A549 (cell line): ENCODE measurements at regions not wholly inside any gene's neighbourhood (a gene's known extent, or its start where the extent isn't known, plus 50 kb on each side); places are given as distances from the start of the nearest gene placed in this dataset.

Experiments used
- ATAC-seq, 2 experiments: fragments of 200-7000 bp in 1 of 2; fragments of >200 bp in 1 of 2; cut with Nextera tagmentation in 1 of 2; cut with Tn5 transposase in 1 of 2; 3 replicates each; pipeline versions ENCODE4 v1.8.0 to v1.9.1; 2018 to 2020; ENCODE audit warnings: mild to moderate bottlenecking in 1 of 2, moderate library complexity in 1 of 2
- CTCF ChIA-PET: fragments of 300-600 bp; sonication (Branson Sonifier 250); formaldehyde crosslinking; extraction: SDS; loops from one replicate; lab custom pipeline; 2021; ENCODE audit warnings: antibody characterized with exemption, inconsistent platforms; lab: Yijun Ruan, JAX
- POLR2A ChIA-PET: fragments of 350-600 bp; formaldehyde crosslinking; extraction: SDS; loops from one replicate; lab custom pipeline; 2021; ENCODE audit warnings: antibody characterized with exemption, inconsistent platforms; lab: Yijun Ruan, JAX
- DNase-seq, 2 experiments: peaks; one replicate each; pipeline versions ENCODE4 v3.0.0 to v3.0.0-alpha.2; 2011 to 2016; ENCODE audit warnings: low read depth in 1 of 2, low spot score in 1 of 2
- FAIRE-seq: peaks from 2 replicates; lab custom pipeline; 2011; peaks lifted over from hg19 to GRCh38; lab: Jason Lieb, UNC
- H3K27ac ChIP-seq, 2 experiments: fragments of >200 bp; sonication (Bioruptor Twin); formaldehyde crosslinking; 3 replicates each; pipeline ENCODE4 v1.5.1; 2016 to 2017
- H3K4me1 ChIP-seq: fragments of >200 bp; sonication (Bioruptor Twin); formaldehyde crosslinking; 3 replicates; pipeline ENCODE4 v1.6.1; 2016
- H3K4me2 ChIP-seq: fragments of >200 bp; sonication (Bioruptor Twin); formaldehyde crosslinking; 3 replicates; pipeline ENCODE4 v1.6.1; 2016
- H3K4me3 ChIP-seq: fragments of >200 bp; sonication (Bioruptor Twin); formaldehyde crosslinking; 3 replicates; pipeline ENCODE4 v1.5.1; 2016
- H3K9me3 ChIP-seq: fragments of >200 bp; sonication (Bioruptor Twin); formaldehyde crosslinking; 3 replicates; pipeline ENCODE4 v1.6.1; 2016
- CBX8 ChIP-seq: fragments of 200-600 bp; sonication (generic); IDR thresholded peaks from 2 replicates; pipeline ENCODE4 v1.6.1; 2016
- EP300 ChIP-seq, 2 experiments: fragments of >200 bp; sonication (Bioruptor Twin); formaldehyde crosslinking; IDR thresholded peaks; 2 replicates in 1 of 2; 3 replicates in 1 of 2; pipeline ENCODE4 v1.6.1; 2016 to 2017
- FOXS1 ChIP-seq: fragments of 250-450 bp; sonication (Bioruptor Pico); IDR thresholded peaks from 2 replicates; pipeline ENCODE4 v1.5.0; 2020; ENCODE audit warnings: mild to moderate bottlenecking, moderate library complexity
- GATA3 ChIP-seq: IDR thresholded peaks from 2 replicates; pipeline ENCODE4 v1.6.1; 2012; ENCODE audit warnings: borderline replicate concordance
- HEYL ChIP-seq: fragments of 250-450 bp; sonication (Bioruptor Pico); IDR thresholded peaks from 2 replicates; pipeline ENCODE4 v1.8.0; 2021; ENCODE audit warnings: mild to moderate bottlenecking, moderate library complexity
- JUN ChIP-seq, 2 experiments: fragments of >200 bp; sonication (Bioruptor Twin); formaldehyde crosslinking; IDR thresholded peaks; 2 replicates in 1 of 2; 3 replicates in 1 of 2; pipeline ENCODE4 v1.6.1; 2016 to 2017
- MAFK ChIP-seq: fragments of 450-650 bp; IDR thresholded peaks from 2 replicates; pipeline ENCODE4 v1.6.1; 2014; ENCODE audit not compliant: partially characterized antibody
- NPAS2 ChIP-seq: fragments of 250-450 bp; sonication (Bioruptor Pico); IDR thresholded peaks from 2 replicates; pipeline ENCODE4 v1.8.0; 2022; ENCODE audit warnings: mild to moderate bottlenecking, moderate library complexity, borderline replicate concordance
- NR3C1 ChIP-seq: fragments of >200 bp; sonication (Bioruptor Twin); formaldehyde crosslinking; IDR thresholded peaks from 3 replicates; pipeline ENCODE4 v1.6.1; 2017
- PHF8 ChIP-seq: fragments of 200-600 bp; sonication (generic); IDR thresholded peaks from 2 replicates; pipeline ENCODE4 v1.6.1; 2016; ENCODE audit warnings: low read depth, mild to moderate bottlenecking, antibody characterized with exemption, moderate library complexity, borderline replicate concordance
- POLR2AphosphoS2 ChIP-seq: conservative IDR thresholded peaks from 2 replicates; pipeline ENCODE4 v1.6.1; 2012; ENCODE audit warnings: low read length, improper control_type of control experiment, inconsistent platforms
- SMC3 ChIP-seq: fragments of >200 bp; sonication (Bioruptor Twin); formaldehyde crosslinking; IDR thresholded peaks from 3 replicates; pipeline ENCODE4 v1.6.1; 2018; ENCODE audit warnings: inconsistent platforms
- ZC3H11A ChIP-seq: fragments of 450-650 bp; IDR thresholded peaks from 2 replicates; pipeline ENCODE4 v1.6.1; 2014; ENCODE audit warnings: antibody characterized with exemption, mild to moderate bottlenecking
- ZFP36 ChIP-seq: fragments of 450-650 bp; IDR thresholded peaks from 2 replicates; pipeline ENCODE4 v1.6.1; 2014; ENCODE audit warnings: borderline replicate concordance; ENCODE audit not compliant: partially characterized antibody
- WGBS: methylation state at CpG from one replicate; pipeline ENCODE4 v1.1.6; 2017; ENCODE audit errors: missing lambda C conversion rate; 5-methylcytosine and 5-hydroxymethylcytosine counted together
- TF ChIP-seq, protein P1 (sequence below): fragments of 250-450 bp; sonication (Bioruptor Pico); IDR thresholded peaks from 2 replicates; pipeline ENCODE4 v1.5.0; 2020; ENCODE audit warnings: low read depth, mild to moderate bottlenecking, moderate library complexity
- TF ChIP-seq, protein P2 (sequence below): fragments of >200 bp; sonication (Bioruptor Twin); formaldehyde crosslinking; IDR thresholded peaks from 2 replicates; pipeline ENCODE4 v1.6.1; 2016
- TF ChIP-seq, protein P3 (sequence below): IDR thresholded peaks from 2 replicates; pipeline ENCODE4 v1.6.1; 2012; ENCODE audit warnings: low read depth, borderline replicate concordance
- TF ChIP-seq, protein P4 (sequence below): IDR thresholded peaks from 2 replicates; pipeline ENCODE4 v1.6.1; 2012
- TF ChIP-seq, protein P5 (sequence below): fragments of 250-450 bp; sonication (Bioruptor Pico); IDR thresholded peaks from 2 replicates; pipeline ENCODE4 v1.5.0; 2021; ENCODE audit warnings: mild to moderate bottlenecking, moderate library complexity, borderline replicate concordance

DNA sequence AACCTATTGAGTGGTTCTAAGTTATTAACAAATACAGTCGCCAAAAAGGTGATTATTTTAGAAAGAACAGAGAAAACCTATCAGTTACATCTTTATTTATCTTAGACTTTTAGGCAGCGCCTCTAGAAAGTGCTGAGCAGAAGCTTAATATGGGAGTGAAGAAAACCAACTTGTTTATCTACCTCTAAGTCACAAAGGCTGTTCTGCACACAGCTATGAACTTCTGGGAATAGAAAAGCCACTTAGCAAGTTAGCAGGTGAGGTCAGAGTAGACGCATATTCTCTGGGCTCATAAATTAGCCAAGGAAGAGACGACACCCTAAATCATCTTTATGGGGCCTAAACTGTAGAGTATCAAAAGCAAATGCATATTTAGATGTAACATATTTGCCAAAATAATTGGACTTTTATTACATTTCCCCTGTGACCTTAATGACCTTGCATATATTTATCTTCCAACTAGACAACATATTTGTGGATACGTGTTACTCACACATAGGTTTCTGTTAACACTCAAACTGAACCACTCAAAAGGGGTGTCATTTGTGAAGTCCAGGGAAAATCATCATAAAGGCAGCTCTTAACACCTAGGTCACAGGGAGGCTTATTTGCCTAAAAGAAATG is 267.1 kb downstream of the ADGB start:
- no peak for DNase-seq
- Histone ChIP-seq H3K4me2 (no peak overlapping the region), H3K4me3 (no peak overlapping the region), H3K4me1 (no peaks in the 10 kb centered on the region), H3K9me3 (no peaks in the 10 kb centered on the region), H3K27ac (no peak overlapping the region)
- ChIA-PET CTCF (no interaction called here), POLR2A (no interaction called here)
- 67% methylated on average over 5 of the region's 5 CpGs for WGBS
- ATAC-seq: no peak
- FAIRE-seq: no peak
- TF ChIP-seq GATA3: no peak
- TF ChIP-seq, protein P1, sequence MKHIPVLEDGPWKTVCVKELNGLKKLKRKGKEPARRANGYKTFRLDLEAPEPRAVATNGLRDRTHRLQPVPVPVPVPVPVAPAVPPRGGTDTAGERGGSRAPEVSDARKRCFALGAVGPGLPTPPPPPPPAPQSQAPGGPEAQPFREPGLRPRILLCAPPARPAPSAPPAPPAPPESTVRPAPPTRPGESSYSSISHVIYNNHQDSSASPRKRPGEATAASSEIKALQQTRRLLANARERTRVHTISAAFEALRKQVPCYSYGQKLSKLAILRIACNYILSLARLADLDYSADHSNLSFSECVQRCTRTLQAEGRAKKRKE (CRISPR knock-in tag): no peak
- TF ChIP-seq MAFK: no peak
- no peak for TF ChIP-seq ZFP36
- no peak for TF ChIP-seq HEYL
- TF ChIP-seq, protein P2, sequence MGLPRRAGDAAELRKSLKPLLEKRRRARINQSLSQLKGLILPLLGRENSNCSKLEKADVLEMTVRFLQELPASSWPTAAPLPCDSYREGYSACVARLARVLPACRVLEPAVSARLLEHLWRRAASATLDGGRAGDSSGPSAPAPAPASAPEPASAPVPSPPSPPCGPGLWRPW: no peak
- no peak for TF ChIP-seq NR3C1
- TF ChIP-seq SMC3: no peak
- TF ChIP-seq, protein P3, sequence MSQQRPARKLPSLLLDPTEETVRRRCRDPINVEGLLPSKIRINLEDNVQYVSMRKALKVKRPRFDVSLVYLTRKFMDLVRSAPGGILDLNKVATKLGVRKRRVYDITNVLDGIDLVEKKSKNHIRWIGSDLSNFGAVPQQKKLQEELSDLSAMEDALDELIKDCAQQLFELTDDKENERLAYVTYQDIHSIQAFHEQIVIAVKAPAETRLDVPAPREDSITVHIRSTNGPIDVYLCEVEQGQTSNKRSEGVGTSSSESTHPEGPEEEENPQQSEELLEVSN: no peak
- TF ChIP-seq, protein P4, sequence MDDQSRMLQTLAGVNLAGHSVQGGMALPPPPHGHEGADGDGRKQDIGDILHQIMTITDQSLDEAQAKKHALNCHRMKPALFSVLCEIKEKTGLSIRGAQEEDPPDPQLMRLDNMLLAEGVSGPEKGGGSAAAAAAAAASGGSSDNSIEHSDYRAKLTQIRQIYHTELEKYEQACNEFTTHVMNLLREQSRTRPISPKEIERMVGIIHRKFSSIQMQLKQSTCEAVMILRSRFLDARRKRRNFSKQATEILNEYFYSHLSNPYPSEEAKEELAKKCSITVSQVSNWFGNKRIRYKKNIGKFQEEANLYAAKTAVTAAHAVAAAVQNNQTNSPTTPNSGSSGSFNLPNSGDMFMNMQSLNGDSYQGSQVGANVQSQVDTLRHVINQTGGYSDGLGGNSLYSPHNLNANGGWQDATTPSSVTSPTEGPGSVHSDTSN: no peak
- TF ChIP-seq JUN (IDR thresholded peaks at IDR 0.05): no peak
- no peak for TF ChIP-seq PHF8
- no peak for TF ChIP-seq FOXS1 (CRISPR knock-in tag)
- TF ChIP-seq NPAS2: no peak
- TF ChIP-seq CBX8: no peak
- TF ChIP-seq, protein P5, sequence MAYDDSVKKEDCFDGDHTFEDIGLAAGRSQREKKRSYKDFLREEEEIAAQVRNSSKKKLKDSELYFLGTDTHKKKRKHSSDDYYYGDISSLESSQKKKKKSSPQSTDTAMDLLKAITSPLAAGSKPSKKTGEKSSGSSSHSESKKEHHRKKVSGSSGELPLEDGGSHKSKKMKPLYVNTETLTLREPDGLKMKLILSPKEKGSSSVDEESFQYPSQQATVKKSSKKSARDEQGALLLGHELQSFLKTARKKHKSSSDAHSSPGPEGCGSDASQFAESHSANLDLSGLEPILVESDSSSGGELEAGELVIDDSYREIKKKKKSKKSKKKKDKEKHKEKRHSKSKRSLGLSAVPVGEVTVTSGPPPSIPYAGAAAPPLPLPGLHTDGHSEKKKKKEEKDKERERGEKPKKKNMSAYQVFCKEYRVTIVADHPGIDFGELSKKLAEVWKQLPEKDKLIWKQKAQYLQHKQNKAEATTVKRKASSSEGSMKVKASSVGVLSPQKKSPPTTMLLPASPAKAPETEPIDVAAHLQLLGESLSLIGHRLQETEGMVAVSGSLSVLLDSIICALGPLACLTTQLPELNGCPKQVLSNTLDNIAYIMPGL: no peak
- TF ChIP-seq, all 56 proteins: peak for 0

DNA sequence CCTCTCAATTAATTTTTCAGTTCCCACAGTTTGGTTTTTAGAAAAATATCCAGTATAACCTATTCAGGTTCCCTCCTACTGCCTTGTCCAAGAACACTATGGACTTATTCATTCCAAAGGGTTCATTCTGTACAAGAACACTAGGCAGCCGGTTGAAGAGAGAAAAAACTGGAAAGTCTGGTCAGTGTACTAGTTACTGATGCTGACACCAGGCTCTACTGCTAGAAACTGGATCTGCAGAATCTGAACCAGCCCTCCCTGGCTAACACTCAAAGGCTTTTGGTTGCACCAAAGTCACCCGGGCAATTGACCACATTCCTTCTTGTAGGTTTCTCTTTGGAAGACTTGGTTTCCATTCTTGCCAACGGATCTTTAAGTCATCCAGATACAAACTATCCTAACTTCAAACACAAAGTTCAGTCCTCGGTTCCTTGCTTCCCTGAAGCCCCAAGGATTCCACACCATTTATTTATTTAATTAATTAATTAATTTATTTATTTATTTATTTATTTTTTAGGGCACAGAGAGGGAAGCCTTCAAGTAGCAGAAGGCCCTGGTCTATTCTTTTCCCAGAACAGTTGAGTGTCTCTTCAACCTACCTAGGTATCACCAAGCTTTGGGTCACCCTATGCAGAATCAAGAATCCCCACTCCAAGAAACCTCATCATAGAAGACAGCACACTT is 268.1 kb downstream of the ADGB start:
- WGBS: 62% methylated on average over 4 of the region's 4 CpGs
- TF ChIP-seq EP300 (IDR thresholded peaks at IDR 0.05): no peak
- no peak for TF ChIP-seq POLR2AphosphoS2
- TF ChIP-seq ZC3H11A: peak; percentile 25; the same call in 1 of the 2 replicates
- H3K4me3 ChIP-seq: no peak overlapping the region
- H3K9me3 ChIP-seq: no peaks in the 10 kb centered on the region
- H3K4me2 ChIP-seq: no peak overlapping the region
- FAIRE-seq: no peak
- no peak for DNase-seq
- CTCF ChIA-PET: no interaction called here
- ATAC-seq: no peak
- no peaks in the 10 kb centered on the region for H3K4me1 ChIP-seq
- H3K27ac ChIP-seq: no peak overlapping the region
- POLR2A ChIA-PET: no interaction called here
